CD4-positive, alpha-beta T cell treated with Interleukin-6 at 100 ng/mL for 8 hours (primary cell): ENCODE measurements at regions not wholly inside any gene's neighbourhood (a gene's known extent, or its start where the extent isn't known, plus 50 kb on each side); places are given as distances from the start of the nearest gene placed in this dataset.

Experiments
- DNase-seq: peaks from one replicate; pipeline ENCODE4 v3.0.0-alpha.2; 2020; ENCODE audit warnings: mixed read lengths, low spot score

GRCh38 chr10:21015851-21016250, 118.7 kb upstream of the NEBL start:
- DNase-seq = no peak

GRCh38 chr10:21014141-21014540, 117.0 kb upstream of the NEBL start:
- DNase-seq = no peak

- no peak for DNase-seq
Measured at GRCh38 chr10:21011433-21012018, 114.4 kb upstream of the NEBL start.

- DNase-seq = no peak
Measured at GRCh38 chr10:21010615-21011014, 113.5 kb upstream of the NEBL start.

- DNase-seq = no peak
Measured at GRCh38 chr10:21003240-21003822, 106.2 kb upstream of the NEBL start.

GRCh38 chr10:21002091-21002878, 105.2 kb upstream of the NEBL start:
- no peak for DNase-seq

- DNase-seq = no peak
Measured at GRCh38 chr10:20999699-21000098, 102.6 kb upstream of the NEBL start.

GRCh38 chr10:20998036-20998435, 100.9 kb upstream of the NEBL start:
- DNase-seq = no peak

- no peak for DNase-seq
Measured at GRCh38 chr10:20995123-20995987, 98.2 kb upstream of the NEBL start.

- no peak for DNase-seq
Measured at GRCh38 chr10:20993830-20994527, 96.9 kb upstream of the NEBL start.

- DNase-seq = no peak
Measured at GRCh38 chr10:20993389-20993788, 96.3 kb upstream of the NEBL start.

- no peak for DNase-seq
Measured at GRCh38 chr10:20991526-20991925, 94.4 kb upstream of the NEBL start.

- DNase-seq = no peak
Measured at GRCh38 chr10:20990604-20991003, 93.5 kb upstream of the NEBL start.

- DNase-seq = no peak
Measured at GRCh38 chr10:20988357-20988983, 91.4 kb upstream of the NEBL start.

GRCh38 chr10:20986049-20986448, 88.9 kb upstream of the NEBL start:
- DNase-seq = no peak

- no peak for DNase-seq
Measured at GRCh38 chr10:20984662-20985061, 87.6 kb upstream of the NEBL start.

- no peak for DNase-seq
Measured at GRCh38 chr10:20981419-20981953, 84.4 kb upstream of the NEBL start.

GRCh38 chr10:20978617-20979016, 81.5 kb upstream of the NEBL start:
- DNase-seq = no peak

- no peak for DNase-seq
Measured at GRCh38 chr10:20977300-20977699, 80.2 kb upstream of the NEBL start.

- no peak for DNase-seq
Measured at GRCh38 chr10:20976891-20977290, 79.8 kb upstream of the NEBL start.

GRCh38 chr10:20976390-20976789, 79.3 kb upstream of the NEBL start:
- DNase-seq = no peak
